GM21786 (cell line): ENCODE measurements at regions not wholly inside any gene's neighbourhood (a gene's known extent, or its start where the extent isn't known, plus 50 kb on each side); places are given as distances from the start of the nearest gene placed in this dataset.

ENCODE experiments used
- ATAC-seq: cut with Tn5 transposase; IDR thresholded peaks from one replicate; pipeline ENCODE4 v1.9.1; 2021; ENCODE audit not compliant: unreplicated experiment

DNA sequence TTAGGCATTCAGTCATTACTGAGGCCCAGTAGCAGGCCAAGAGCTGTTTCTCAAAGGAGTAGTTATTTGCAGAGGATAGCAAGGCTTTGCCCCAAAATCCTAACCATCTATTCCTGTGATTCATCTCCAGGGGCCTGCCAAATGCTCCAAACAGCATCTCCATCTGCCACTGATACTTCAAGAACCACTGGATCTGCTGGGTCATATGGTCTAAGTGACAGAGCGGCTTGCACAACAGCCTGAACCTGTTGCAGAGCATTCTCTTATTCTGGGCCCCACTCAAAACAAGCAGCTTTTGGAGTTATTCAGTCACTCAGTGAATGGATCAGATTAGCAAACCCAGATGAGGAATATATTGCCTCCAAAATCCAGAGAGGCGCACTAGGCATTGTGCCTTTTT is 68.8 kb upstream of the ALDH1A3 start:
- ATAC-seq: no peak

- ATAC-seq: no peak
These were observed 66.8 kb upstream of the ALDH1A3 start for GRCh38 chr15:100812802-100813201.

DNA sequence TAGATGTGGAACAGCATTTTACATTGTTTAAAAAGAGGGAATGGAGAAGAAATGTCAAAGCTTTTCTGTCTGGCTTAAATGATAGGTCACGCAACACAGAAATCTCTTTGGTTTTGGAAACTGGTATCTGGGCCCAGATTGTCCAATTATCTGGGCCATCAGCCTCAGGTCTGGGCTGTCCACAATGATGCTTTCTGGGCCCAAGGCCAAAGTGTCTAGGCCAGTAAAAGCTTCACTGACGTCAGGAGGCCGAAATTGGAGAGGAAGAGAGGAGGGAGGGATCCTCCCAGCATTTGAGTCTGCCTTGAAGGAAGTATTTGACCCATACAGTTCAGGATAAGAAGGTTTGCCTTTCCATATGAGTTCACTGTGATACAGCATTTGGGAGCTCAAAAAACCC is 60.7 kb upstream of the ALDH1A3 start:
- no peak for ATAC-seq

- no peak for ATAC-seq
These were observed 59.1 kb upstream of the ALDH1A3 start for GRCh38 chr15:100820528-100820927.

- ATAC-seq: no peak
These were observed 58.3 kb upstream of the ALDH1A3 start for GRCh38 chr15:100821327-100821726.

DNA sequence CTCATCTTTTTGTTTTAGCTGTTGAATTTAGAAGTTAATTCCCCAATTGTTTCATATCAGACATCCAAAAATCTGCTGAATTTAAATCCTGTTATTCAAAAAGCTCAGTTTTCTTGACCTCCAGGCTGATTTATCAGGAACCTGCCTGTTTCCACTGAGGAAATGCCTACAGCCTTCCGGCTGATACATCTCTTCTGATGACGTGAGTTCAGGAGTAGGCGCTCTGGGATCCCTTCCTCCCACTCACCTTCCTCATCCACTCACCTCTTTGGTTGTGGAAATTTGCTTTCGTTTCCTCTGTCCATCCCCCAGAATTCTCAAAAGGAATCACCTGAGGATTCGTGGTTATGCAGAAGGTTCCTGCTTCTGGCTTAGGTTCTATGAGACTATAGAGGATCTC is 55.4 kb upstream of the ALDH1A3 start:
- ATAC-seq: no peak

- ATAC-seq: no peak
These were observed 50.2 kb upstream of the ALDH1A3 start for GRCh38 chr15:100829457-100829856.
